Midbrain (tissue), 1 donor: ENCODE measurements at regions not wholly inside any gene's neighbourhood (a gene's known extent, or its start where the extent isn't known, plus 50 kb on each side); places are given as distances from the start of the nearest gene placed in this dataset.
"Not testable (repeated sequence)": the region's sequence is repeated elsewhere in the genome, so short reads cannot be mapped to it uniquely, and the experiment has no call there.

Experiments used
- DNase-seq: peaks from one replicate; lab custom pipeline; 2025; lab: John Stamatoyannopoulos, UW

DNA sequence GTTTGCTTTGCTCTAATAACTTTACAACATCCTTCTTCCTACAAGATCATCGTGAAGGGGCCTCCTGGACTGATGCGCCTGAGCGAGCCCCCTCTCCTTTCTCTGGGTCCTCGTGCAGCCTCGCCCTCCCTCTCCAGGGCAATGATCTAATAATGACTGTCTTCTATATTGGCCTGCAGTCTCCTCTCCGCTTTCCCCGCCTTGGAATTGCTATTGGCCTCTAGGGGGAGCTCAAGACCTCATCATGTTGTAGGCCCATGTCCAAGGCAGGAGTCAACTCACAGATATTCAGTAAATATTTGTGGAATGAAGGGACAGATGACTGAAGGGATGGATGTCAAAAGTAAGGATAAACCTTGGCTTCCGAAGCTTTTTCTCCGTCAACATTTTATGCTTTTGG is 1180.3 kb downstream of the TYW1 start:
- peak; percentile 52 for DNase-seq

DNA sequence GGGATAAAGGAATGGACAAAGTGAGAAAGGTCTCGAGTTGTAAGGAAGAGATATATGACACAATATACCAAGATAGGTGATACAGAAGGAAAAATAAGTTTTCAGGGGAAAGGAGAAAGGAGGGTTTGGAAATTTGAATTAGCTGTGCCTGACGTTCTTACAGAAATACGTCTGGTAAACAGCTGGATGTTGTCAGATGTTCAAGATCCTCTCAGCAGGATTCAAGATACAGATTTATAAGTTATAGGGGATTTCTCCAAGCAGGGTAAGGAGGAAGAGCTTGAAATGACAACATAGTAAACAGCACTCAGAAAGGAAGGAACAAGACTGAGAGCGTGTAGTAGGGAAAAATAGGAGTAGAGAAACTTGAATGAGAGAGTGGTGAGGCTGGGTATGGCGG is 1184.1 kb downstream of the TYW1 start:
- DNase-seq = no peak

DNA sequence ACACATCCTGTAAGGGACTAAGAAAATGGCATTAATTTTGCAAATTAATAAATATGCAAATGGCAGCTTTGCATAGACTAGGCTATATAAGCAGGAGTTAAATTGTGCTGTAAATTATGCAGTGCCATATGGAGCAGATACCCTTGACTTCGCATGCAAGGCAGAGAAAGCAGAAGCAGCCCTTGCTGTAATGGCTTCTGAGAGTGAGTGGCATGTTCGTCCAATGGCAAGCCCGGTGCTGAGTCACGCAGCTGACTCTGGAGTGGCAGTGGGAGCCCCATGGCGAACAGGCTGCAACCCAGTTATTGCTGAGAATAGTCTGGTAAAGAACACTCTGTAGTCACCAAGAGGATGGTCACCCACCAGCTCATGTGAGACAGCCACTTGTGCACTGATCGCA is 1186.5 kb downstream of the TYW1 start:
- DNase-seq = no peak

DNA sequence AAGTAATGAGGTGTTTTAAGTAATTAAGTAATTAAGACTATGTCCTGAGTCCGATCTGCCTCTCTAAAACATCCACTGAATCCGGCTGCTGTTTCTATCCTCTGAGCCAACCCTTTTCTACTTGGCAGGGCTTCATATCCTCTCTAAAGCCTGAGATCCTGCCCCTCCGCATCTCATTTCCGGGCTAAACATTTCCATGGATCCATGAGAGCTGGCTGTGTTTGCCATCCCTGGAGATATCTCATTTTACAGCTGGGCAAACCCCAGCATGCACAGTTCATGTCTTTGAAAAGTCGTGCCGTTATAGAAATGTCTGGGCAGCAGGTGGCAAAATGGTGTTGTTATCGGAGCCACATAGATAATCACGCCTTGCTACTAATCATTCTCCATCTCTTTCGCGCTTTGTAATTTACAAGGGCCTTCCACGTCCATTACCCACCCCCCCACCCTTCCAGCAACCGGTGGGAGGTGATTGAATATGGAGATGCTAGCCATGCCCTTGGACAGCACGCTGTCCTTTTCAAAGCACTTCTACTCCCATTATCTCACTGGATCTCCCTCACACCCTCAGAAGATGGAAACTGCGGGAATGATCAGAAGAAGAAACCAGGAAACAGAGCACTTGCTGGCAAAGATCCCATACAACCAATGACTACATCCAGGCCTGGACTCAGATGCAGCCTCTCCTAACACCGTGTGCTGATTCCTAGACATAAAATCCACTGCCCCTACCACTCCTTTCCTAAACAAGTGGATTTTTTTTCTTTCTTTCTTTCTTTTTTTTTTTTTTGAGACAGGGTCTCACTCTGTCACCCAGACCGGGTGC is 1189.2 kb downstream of the TYW1 start:
- DNase-seq = no peak

DNA sequence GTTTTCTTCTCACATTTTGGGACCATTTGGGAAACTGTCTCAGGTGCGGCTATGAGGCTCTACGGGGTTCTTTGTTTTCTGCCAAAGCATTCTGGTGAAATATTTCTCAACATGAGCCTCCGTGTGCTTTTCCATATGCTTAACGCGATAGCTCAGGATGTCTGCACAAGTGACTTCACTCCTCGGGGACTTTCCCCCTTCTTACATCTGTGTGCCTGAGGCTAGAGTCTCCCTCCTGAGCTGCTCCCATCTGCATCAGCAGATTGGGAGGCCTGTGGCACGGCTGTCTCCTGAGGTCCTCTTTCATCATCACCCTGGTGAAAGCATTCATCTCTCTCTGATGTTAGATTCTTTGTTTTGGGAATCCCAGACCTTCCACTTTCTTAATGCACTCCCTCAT is 1190.9 kb downstream of the TYW1 start:
- DNase-seq = no peak

DNA sequence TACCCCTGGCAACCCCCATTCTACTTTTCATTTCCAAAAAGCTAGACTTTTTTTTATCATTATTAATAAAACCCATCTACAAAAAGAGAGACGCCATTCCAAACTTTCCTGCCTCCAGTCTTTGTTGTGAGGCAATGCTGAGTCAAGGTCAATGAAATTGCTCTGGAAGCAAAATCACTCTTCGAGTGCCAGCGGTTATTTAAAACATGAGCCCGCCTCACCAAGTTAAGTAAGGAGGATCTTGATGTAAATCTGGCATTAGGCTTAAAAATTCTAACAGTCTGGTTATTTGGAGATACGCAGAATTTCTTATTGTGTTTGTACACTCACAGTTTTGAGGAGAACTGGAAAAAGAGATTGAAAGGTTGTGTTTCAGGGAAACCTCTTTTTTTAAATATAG is 1196.3 kb downstream of the TYW1 start:
- DNase-seq = no peak

DNA sequence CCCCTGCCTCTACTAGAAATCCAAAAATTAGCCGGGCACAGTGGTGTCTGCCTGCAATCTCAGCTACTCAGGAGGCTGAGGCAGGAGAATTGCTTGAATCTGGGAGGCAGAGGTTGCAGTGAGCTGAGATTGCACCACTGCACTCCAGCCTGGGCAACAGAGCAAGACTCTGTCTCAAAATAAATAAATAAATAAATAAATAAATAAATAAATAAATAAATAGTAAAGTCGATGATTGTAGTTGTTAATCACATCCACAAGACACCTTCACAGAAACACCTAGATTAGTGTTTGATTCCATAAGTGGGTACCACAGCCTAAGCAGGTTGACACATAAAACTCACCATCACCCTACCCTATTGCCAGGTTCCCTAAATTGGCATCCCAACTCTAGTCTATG is 1199.0 kb downstream of the TYW1 start:
- not testable (repeated sequence) for DNase-seq

DNA sequence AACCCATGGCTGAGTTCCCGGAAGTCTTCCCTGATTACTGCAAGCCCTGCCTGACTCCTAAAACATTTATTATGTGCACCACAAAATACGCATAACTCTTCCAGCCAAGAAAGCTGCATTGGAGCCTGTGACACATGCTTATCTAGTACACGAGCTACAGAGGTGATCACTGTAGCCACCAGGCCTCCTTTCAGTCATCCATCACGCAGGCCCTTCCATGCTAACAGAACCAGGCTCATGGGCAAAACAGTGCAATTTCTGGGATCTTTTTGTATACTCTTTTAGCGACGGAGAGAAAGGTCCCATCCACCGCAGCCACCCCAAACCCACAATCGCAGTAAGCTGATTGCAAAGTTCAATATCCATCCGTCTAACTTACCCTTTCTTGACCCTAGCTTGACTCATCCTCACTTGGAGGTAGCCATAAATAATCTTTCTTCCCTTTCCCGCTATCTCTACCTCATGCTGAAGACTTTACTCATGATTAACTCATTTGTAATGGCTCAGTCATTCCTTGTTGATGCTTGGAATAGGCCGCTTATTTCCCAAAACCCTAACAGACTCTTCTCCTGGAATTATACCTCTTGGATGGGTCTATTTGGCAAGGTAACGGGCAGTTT is 1203.5 kb downstream of the TYW1 start:
- no peak for DNase-seq

DNA sequence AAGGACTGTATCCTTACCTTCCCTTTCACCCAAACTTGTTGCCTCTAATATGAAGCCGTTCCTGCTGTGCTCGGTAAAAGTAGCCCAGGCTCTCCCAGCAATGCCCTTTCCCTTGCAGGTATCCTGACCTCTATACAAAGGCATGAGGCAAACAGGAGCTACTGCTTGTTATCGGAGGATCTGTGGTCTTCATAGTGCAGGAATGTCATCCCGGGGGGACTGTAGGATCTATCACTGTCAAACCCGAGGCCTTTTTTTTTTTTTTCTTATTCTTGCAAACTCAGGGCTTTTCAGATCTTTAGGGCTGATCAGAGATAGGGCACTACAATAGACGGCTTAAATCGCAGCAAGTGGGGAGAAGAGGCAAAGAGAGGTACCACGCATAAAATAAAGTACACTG is 1206.6 kb downstream of the TYW1 start:
- DNase-seq = no peak

DNA sequence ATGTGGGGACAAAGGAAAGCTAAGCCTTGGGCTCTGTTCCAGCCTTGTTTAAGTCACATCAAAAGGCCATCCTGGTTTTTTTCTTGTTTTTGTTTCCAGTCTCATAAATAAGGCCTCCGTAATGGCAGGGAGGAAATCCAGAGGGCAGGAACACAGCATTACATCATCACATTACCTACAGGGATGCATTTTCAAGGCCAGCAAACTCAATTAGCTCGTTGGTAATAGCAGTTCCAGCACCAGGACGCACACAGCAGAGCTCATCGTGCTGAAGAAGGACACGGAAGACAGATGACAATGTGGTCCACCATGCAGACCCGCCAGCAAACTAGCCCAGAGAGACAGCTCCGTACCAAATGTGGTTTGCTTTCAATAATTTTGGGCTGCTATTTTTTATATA is 1209.2 kb downstream of the TYW1 start:
- DNase-seq = no peak

DNA sequence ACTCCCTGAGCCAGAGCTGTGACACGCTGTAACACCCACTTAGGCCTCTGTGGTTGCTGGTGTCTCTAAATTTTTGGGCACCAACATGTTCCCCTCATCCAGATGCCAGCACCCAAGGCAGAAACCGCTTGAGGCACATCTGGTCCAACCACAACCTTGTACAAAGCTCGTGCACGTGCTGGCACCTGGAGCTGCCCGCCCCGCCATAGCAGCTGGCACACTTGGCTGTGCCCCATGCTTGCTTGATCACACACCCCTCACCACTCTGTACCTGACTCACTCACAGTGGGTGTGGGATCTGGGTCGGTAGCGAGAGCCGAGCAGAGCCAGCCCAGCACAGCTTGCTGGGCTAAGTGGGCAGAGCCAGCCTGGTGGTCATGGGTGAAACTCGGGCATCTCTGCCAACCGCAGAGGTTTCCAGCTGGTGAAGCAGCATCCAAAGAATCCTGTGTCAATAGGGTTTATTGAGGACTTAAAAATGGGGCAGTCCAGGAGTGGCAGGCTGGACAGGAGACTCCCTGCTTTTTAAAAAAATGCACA is 1210.4 kb downstream of the TYW1 start:
- DNase-seq = no peak

DNA sequence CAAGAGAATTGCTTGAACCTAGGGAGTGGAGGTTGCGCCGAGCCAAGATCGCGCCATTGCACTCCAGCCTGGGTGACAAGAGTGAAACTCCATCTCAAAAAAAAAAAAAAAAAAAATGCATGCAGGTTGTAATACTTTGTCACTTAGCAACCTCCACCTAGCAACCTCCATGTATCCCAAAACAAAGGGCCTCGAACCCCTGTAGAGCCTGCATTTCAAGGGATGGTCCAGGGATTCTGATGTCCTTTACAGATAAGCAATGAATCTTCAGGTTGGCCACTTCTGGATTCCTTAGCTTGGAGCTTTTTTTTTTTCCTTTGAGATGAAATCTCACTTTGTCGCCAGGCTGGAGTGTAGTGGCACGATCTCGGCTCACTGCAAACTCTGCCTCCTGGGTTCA is 1211.0 kb downstream of the TYW1 start:
- DNase-seq = no peak

DNA sequence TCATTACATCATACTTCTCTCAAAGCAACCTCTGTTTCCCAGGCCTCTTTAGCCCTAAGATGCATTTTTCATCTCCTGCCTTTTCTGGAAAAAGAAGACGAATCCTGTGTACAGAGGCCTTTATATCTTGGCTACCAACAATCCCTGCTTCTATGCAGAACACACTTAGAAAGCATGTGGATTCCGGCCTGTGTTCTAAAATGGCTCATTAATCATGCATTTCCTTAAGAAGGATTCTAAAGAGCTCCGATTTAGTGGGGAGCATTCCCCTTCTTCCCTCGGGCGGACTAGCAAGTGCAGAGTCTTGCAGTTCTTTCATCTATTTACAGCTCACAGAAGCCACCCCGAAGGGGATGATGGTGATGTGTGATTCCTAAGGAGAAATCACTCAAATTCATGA is 1212.9 kb downstream of the TYW1 start:
- no peak for DNase-seq

DNA sequence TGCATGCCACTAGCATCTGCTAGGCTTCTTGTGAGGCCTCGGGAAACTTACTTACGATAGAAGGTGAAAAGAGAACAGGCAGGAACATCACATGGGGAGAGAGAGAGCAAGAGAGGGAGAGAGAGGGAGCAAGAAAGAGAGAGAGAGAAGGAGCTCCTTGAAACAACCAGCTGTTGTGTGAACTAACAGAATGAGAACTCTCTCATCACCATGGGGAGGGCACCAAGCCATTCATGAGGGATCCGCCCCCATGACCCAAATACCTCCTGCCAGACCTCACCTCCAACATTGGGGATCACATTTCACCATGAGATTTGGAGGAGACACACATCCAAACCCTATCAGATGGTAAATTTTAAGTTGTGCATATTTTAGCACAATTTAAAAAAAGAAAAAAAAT is 1217.2 kb downstream of the TYW1 start:
- DNase-seq = no peak

DNA sequence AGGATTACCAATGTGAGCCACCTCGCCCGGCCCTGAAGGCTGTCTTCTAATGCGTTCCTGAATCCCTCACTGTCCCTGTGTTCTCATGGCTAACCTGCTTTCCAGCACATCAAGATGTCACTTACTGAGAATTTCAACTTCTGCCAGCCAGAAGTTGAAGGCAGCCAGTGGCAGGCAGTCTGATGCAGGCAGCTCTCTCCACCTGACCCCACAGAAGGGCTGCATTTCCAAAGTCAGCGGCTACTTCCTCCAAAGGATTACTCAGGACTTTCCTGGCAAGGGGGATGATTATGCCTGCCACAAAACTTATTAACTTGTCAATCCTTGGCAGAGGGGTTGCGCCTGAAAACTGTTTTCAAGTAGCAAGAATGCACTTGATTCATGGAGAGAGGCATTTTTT is 1219.4 kb downstream of the TYW1 start:
- peak; percentile 19 for DNase-seq

DNA sequence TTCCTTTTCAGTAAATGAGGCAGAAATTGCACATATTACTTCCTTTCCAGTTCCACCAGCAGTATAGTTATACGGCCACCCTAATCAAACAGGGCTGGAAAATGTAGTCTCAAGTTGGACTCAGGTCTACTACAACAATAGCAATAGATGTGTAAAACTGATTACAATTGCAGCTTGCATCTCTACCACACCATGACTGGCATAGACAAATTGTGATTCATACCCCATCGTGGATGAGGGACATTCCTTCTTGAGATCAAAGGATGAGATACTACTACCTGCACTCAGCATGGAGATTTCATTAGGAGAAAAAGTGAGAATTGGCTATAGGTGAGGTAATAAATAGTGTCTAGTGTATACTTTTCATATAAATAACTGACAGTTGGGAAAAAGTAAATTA is 1220.8 kb downstream of the TYW1 start:
- no peak for DNase-seq

DNA sequence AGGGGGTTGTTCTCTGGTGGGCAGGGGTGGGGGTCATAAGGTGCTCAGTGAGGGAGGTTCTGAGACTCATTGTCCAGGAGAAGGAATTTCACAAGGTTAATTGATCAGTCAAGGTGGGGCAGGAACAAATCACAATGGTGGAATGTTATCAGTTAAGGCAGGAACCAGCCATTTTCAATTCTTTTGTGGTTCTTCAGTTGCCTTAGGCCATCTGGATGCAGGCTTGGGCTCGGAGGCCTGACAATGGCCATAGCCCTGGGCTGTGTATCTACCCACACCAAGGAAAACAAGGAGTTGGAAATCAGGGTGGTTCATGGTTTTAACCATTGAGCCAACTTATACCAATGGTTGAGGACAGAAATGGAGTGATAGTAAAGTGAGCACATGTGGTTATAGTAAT is 1221.8 kb downstream of the TYW1 start:
- no peak for DNase-seq

DNA sequence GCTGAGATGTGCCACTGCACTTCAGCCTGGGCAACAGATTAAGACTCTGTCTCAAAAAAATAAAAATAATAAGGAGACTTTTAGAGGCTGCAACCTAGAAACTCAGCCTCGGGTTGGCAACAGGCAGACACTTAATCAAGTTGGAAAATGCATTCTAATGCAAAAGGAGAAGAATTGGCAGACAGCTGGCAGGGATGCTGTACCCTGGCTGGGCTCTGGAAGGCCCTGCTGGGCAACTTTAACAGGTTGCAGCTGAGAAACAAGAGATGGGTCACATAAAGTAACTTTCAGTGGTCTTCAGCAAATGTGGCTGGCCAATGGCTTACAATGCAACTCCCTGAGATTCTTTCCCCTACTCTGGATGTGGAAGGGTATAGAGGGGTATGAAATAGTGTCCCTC is 1225.7 kb downstream of the TYW1 start:
- no peak for DNase-seq

DNA sequence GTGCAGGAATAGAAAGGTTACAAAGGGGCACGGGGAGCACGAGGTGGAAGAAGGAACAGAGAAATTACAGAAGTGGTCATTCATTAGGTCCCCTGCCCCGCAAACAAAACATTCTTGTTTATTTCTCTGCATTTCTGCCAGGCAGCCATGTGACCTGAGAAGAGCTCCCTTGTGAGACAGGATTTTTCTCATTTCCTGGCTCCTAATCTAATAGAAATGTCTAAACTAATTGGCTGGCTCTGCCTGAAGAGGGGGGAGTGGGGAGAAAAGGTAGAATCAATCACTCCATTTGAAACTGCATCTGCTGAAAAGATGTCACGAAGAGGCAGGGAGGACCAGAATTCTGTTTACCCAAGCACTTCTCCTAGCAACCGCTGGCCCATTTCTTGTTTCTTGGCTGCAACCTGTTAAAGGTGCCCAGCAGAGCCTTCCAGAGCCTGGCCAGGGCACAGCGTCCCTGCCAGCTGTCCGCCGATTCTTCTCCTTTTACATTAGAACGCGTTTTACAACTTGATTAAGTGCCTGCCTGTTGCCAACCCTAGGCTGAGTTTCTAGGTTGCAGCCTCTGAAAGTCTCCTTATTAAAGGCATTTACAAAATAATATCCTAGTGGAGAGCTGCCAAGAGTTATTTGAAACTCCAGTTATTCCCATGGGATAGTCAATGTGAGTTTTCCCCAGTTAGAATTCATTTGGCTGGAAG is 1227.6 kb downstream of the TYW1 start:
- DNase-seq = peak; percentile 74

DNA sequence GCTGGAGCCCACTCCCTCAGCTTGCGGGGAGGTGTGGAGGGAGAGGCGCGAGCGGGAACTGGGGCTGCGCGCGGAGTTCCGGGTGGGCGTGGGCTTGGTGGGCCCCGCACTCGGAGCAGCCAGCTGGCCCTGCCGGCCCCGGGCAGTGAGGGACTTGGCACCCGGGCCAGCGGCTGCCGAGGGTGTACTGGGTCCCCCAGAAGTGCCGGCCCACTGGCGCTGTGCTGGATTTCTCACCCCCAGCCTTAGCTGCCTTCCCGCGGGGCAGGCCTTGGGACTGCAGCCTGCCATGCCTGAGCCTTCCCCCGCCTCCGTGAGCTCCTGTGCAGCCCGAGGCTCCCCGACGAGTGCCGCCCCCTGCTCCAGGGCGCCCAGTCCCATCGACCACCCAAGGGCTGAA is 1234.4 kb downstream of the TYW1 start:
- not testable (repeated sequence) for DNase-seq

DNA sequence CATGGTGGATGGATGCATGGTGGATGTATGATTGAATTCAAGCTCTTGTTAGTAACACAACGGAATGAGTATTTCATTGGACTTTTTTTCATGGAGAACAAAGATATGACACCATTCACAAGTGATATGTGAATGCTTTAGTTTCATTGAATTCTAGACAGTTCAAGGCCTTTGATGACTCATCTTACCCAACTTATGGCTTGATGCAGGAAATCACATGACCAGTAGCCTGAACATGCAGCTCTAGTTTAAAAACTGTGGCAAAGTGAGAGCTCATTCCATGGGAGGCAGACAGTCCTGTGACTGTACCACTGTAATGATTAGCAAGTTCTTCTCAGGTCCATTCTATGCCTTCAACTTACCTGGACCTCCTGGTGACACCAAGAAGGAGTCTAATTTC is 1239.3 kb downstream of the TYW1 start:
- DNase-seq = no peak

DNA sequence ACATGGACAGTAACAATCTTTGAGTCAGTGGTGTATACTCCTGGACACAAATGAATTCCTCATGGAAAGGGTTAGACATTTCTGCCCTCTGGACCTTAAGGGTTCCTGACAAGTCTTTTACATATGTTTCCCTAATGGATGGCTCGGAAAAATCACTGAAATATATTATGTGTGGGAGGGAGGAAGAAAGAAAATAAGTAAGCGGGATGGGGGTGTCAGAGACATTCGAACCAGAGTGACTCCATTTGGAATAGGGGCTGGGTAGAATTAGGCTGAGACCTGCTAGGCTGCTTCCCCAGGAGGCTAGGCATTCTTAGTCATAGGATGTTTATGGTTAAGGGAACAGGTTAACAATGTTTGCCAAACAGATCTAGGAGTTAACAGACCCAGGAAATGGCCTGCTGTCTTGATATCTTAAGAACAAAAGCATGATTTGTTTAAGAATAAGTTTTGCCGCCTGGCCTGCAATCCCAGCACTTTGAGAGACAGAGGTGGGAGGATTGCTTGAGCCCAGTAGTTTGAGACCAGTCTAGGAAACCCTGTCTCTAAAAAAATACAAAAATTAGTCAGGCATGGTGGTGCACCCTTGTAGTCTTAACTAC is 1241.7 kb downstream of the TYW1 start:
- no peak for DNase-seq

DNA sequence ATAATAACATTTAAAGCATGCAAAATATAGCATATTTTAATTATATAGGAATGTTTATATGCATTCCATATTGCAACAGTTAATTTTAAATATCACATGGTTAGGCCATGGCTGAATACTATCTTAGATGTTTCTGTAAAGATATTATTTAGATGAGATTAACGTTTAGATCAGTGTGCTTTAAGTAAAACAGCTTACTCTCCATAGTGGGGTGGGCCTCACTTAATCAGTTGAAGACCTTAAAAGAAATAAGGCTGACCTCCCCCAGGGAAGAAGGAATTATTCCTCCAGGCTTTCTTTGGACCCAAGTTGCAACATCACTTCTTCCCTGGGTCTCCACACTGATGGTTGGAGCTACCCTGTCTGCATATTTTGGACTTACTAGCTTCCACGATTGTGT is 1246.5 kb downstream of the TYW1 start:
- no peak for DNase-seq
